Peyer's patch (tissue), 4 donors: ENCODE measurements at regions not wholly inside any gene's neighbourhood (a gene's known extent, or its start where the extent isn't known, plus 50 kb on each side); places are given as distances from the start of the nearest gene placed in this dataset.

Source experiments
- POLR2A ChIP-seq, 2 donors: fragments of 450-650 bp; IDR thresholded peaks; one replicate each; pipeline ENCODE4 v1.5.1; 2017; ENCODE audit warnings: antibody characterized with exemption in 2 of 2, mild to moderate bottlenecking in 2 of 2, moderate library complexity in 2 of 2
- TF ChIP-seq, protein P1 (sequence below), 6 experiments: fragments of 450-650 bp in 4 of 6; fragments of 200-600 bp in 2 of 6; sonication (generic) in 1 of 6; IDR thresholded peaks; one replicate each; pipeline ENCODE4 v1.5.1; 2017 to 2019; ENCODE audit warnings: antibody characterized with exemption in 6 of 6, mild to moderate bottlenecking in 3 of 6, moderate library complexity in 1 of 6

GRCh38 chrX:40953369-40953768, 131.9 kb upstream of the USP9X start:
- TF ChIP-seq, protein P1, sequence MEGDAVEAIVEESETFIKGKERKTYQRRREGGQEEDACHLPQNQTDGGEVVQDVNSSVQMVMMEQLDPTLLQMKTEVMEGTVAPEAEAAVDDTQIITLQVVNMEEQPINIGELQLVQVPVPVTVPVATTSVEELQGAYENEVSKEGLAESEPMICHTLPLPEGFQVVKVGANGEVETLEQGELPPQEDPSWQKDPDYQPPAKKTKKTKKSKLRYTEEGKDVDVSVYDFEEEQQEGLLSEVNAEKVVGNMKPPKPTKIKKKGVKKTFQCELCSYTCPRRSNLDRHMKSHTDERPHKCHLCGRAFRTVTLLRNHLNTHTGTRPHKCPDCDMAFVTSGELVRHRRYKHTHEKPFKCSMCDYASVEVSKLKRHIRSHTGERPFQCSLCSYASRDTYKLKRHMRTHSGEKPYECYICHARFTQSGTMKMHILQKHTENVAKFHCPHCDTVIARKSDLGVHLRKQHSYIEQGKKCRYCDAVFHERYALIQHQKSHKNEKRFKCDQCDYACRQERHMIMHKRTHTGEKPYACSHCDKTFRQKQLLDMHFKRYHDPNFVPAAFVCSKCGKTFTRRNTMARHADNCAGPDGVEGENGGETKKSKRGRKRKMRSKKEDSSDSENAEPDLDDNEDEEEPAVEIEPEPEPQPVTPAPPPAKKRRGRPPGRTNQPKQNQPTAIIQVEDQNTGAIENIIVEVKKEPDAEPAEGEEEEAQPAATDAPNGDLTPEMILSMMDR (IDR thresholded peaks at IDR 0.05) = no peak
- TF ChIP-seq POLR2A (IDR thresholded peaks at IDR 0.05) = no peak
